K562 (cell line): ENCODE measurements at regions not wholly inside any gene's neighbourhood (a gene's known extent, or its start where the extent isn't known, plus 50 kb on each side); places are given as distances from the start of the nearest gene placed in this dataset.

ENCODE experiments used
- ATAC-seq: fragments of 200-7000 bp; cut with Tn5 transposase; 3 replicates; pipeline ENCODE4 v1.9.1; 2020; ENCODE audit warnings: moderate library complexity
- BruUV-seq: library from RNA; stranded (reverse); fragments of 400-500 nt; replicated peaks from 2 replicates; lab custom pipeline; 2021; lab: Mats Ljungman, UMichigan
- CTCF ChIA-PET: fragments of 300-600 bp; formaldehyde crosslinking; extraction: SDS; loops from one replicate; lab custom pipeline; 2021; ENCODE audit warnings: low intra/inter-chr PET ratio; lab: Yijun Ruan, JAX
- POLR2A ChIA-PET: fragments of 300-600, 350-650 bp; sonication (Branson Sonifier 250); formaldehyde crosslinking; extraction: SDS; loops from one replicate; lab custom pipeline; 2021; ENCODE audit warnings: antibody characterized with exemption, inconsistent platforms; lab: Yijun Ruan, JAX
- DNase-seq, 4 experiments: peaks; one replicate each; pipeline versions ENCODE4 v3.0.0 to v3.0.0-alpha.2; 2011 to 2018; ENCODE audit warnings: low spot score in 3 of 4, mixed read lengths in 3 of 4; ENCODE audit errors: extremely low read depth in 1 of 4
- FAIRE-seq: peaks from 2 replicates; lab custom pipeline; 2011; peaks lifted over from hg19 to GRCh38; lab: Jason Lieb, UNC
- H2AFZ ChIP-seq: 2 replicates; pipeline ENCODE4 v1.6.0; 2011; ENCODE audit warnings: low read depth, low read length, control low read depth, inconsistent platforms
- H3K27ac ChIP-seq: fragments of 200-600 bp; 3 replicates; pipeline ENCODE4 v1.8.0; 2011; ENCODE audit warnings: low read depth, mild to moderate bottlenecking, control low read depth, inconsistent platforms, low read length, moderate library complexity, mixed read lengths; ENCODE audit errors: extremely low read depth
- H3K27me3 ChIP-seq, 2 experiments: fragments of 300-600 bp in 1 of 2; 2 replicates in 1 of 2; 3 replicates in 1 of 2; pipeline versions ENCODE4 v1.6.0 to v1.8.0; 2011; ENCODE audit warnings: inconsistent platforms in 2 of 2, low read length in 2 of 2, mild to moderate bottlenecking in 1 of 2, mixed read lengths in 1 of 2, moderate library complexity in 1 of 2; ENCODE audit not compliant: control insufficient read depth in 2 of 2, insufficient read depth in 2 of 2
- H3K36me3 ChIP-seq: fragments of 300-600 bp; 3 replicates; pipeline ENCODE4 v1.8.0; 2011; ENCODE audit warnings: mild to moderate bottlenecking, low read length, inconsistent platforms; ENCODE audit not compliant: control insufficient read depth, insufficient read depth
- H3K4me1 ChIP-seq, 2 experiments: fragments of 200-600 bp in 1 of 2; replicated peaks in 1 of 2; 2 replicates in 1 of 2; 3 replicates in 1 of 2; pipeline versions ENCODE4 v1.5.1 to v1.8.0; 2011; ENCODE audit warnings: inconsistent platforms in 2 of 2, low read length in 2 of 2, mild to moderate bottlenecking in 1 of 2, mixed read lengths in 1 of 2, moderate library complexity in 1 of 2; ENCODE audit not compliant: control insufficient read depth in 2 of 2, insufficient read depth in 2 of 2
- H3K4me2 ChIP-seq: 2 replicates; pipeline ENCODE4 v1.6.1; 2011; ENCODE audit warnings: low read length, control low read depth, inconsistent platforms, mixed read lengths; ENCODE audit not compliant: insufficient read depth
- H3K4me3 ChIP-seq: fragments of 200-600 bp; sonication (generic), shearing (Covaris generic); 2 replicates; pipeline ENCODE4 v1.5.1; 2016; ENCODE audit warnings: control low read depth, inconsistent platforms
- H3K79me2 ChIP-seq: fragments of 200-600 bp; 3 replicates; pipeline ENCODE4 v1.8.0; 2011; ENCODE audit warnings: low read length, inconsistent platforms; ENCODE audit not compliant: control insufficient read depth, insufficient read depth
- H3K9ac ChIP-seq, 2 experiments: 2 replicates each; pipeline versions ENCODE4 v1.6.0 to v1.6.1; 2011; ENCODE audit warnings: low read depth in 2 of 2, low read length in 2 of 2, control low read depth in 1 of 2, inconsistent platforms in 1 of 2, mild to moderate bottlenecking in 1 of 2, mixed read lengths in 1 of 2; ENCODE audit not compliant: insufficient read depth in 1 of 2
- H3K9me1 ChIP-seq: one replicate; pipeline ENCODE4 v1.6.0; 2011; ENCODE audit warnings: inconsistent platforms, mild to moderate bottlenecking, low read length, moderate library complexity; ENCODE audit not compliant: control insufficient read depth, insufficient read depth
- H3K9me3 ChIP-seq: replicated peaks from 2 replicates; pipeline ENCODE4 v1.5.1; 2011; ENCODE audit warnings: low read depth, low read length, inconsistent platforms; ENCODE audit not compliant: control insufficient read depth, insufficient read depth
- H4K20me1 ChIP-seq: replicated peaks from 2 replicates; pipeline ENCODE4 v1.6.1; 2011; ENCODE audit warnings: low read length, inconsistent platforms, mixed read lengths; ENCODE audit not compliant: control insufficient read depth, insufficient read depth
- ATF7 ChIP-seq: fragments of 450-650 bp; IDR thresholded peaks from 2 replicates; pipeline ENCODE4 v1.7.1; 2014; ENCODE audit warnings: mild to moderate bottlenecking, moderate library complexity
- DMBX1 ChIP-seq: fragments of 250-450 bp; sonication (Bioruptor Pico); IDR thresholded peaks from 2 replicates; pipeline ENCODE4 v1.8.0; 2022; ENCODE audit warnings: inconsistent platforms, mild to moderate bottlenecking, moderate library complexity, borderline replicate concordance
- EZH2 ChIP-seq: IDR thresholded peaks from 2 replicates; pipeline ENCODE4 v1.6.1; 2012; ENCODE audit warnings: low read depth, mild to moderate bottlenecking, inconsistent platforms, low read length, borderline replicate concordance
- HNRNPH1 ChIP-seq: fragments of 200-400 bp; formaldehyde crosslinking; optimal IDR thresholded peaks from 2 replicates; pipeline ENCODE3; 2017; ENCODE audit warnings: low read depth, mild to moderate bottlenecking, low read length, moderate library complexity
- MCM7 ChIP-seq, 2 experiments: fragments of 450-650 bp; IDR thresholded peaks; 2 replicates each; pipeline ENCODE4 v1.6.1; 2016 to 2018
- NELFE ChIP-seq: IDR thresholded peaks from 2 replicates; pipeline ENCODE4 v1.6.1; 2011; ENCODE audit warnings: mild to moderate bottlenecking; ENCODE audit not compliant: insufficient read depth, insufficient read length
- NFIX ChIP-seq: fragments of 250-450 bp; sonication (Bioruptor Pico); IDR thresholded peaks from 2 replicates; pipeline ENCODE4 v1.4.0; 2020; ENCODE audit warnings: low read depth, mild to moderate bottlenecking, moderate library complexity
- NUFIP1 ChIP-seq: fragments of 450-650 bp; IDR thresholded peaks from 2 replicates; pipeline ENCODE4 v1.6.1; 2018; ENCODE audit not compliant: partially characterized antibody
- POLR2B ChIP-seq: fragments of 450-650 bp; IDR thresholded peaks from 2 replicates; pipeline ENCODE4 v1.6.1; 2018; ENCODE audit warnings: low read depth; ENCODE audit not compliant: partially characterized antibody
- ZNF766 ChIP-seq: fragments of 200-800 bp; sonication (Bioruptor generic); conservative IDR thresholded peaks from 2 replicates; pipeline ENCODE4 v1.6.1; 2016; ENCODE audit warnings: missing genetic modification characterization, missing compliant biosample characterization
- WGBS: fragments of 100-300 bp; shearing (Covaris generic); methylation state at CpG from one replicate; pipeline ENCODE4 v1.1.6; 2016; ENCODE audit warnings: low coverage, mixed read lengths; ENCODE audit not compliant: insufficient coverage; ENCODE audit errors: missing lambda C conversion rate; 5-methylcytosine and 5-hydroxymethylcytosine counted together
- in situ Hi-C: fragments of 300-500 bp; cut with MboI; formaldehyde crosslinking; loops from 4 replicates; pipeline ENCODE4 v1.15.0; 2018; ENCODE audit warnings: inconsistent platforms, mixed read lengths
- intact Hi-C: fragments of 100-400 bp; cut with micrococcal nuclease; formaldehyde crosslinking; loops from 2 replicates; pipeline ENCODE4 v1.14.2; 2022
- TF ChIP-seq, protein P1 (sequence below): fragments of 250-450 bp; sonication (Bioruptor Pico); IDR thresholded peaks from 2 replicates; pipeline ENCODE4 v1.8.0; 2021; ENCODE audit warnings: mild to moderate bottlenecking, moderate library complexity
- TF ChIP-seq, protein P2 (sequence below): sonication (generic); formaldehyde crosslinking; IDR thresholded peaks from 2 replicates; pipeline ENCODE4 v1.4.0; 2020; ENCODE audit warnings: mild to moderate bottlenecking, missing genetic modification reagents
- TF ChIP-seq, protein P3 (sequence below): fragments of 450-650 bp; IDR thresholded peaks from 2 replicates; pipeline ENCODE4 v1.7.1; 2018; ENCODE audit warnings: mild to moderate bottlenecking, low read depth; ENCODE audit not compliant: partially characterized antibody
- TF ChIP-seq, protein P4 (sequence below): fragments of 250-450 bp; sonication (Bioruptor Pico); IDR thresholded peaks from 2 replicates; pipeline ENCODE4 v1.5.0; 2022; ENCODE audit warnings: mild to moderate bottlenecking

DNA sequence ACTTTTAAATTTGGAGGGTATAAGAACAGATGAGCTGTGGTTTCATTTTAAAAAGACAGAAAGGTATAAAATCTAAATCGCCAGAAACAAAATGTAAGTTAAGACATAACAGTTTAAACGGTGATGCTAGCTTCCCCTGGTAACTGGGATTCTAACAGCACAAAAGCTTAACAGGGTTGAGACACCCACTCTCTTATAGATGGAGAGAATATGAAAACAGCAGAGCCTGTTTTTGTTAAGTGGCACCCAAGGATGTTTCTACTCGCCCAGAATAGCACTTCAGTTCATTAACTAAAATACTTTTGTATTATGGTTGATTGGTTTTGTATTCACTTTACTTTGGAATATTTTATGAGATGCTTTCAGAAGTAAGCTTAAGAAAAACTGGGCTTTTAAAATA, 151.9 kb upstream of the RND3 start:
- Histone ChIP-seq H3K4me2 (no peak overlapping the region), H3K79me2 (no peaks in the 10 kb centered on the region), H3K4me1 (no peaks in the 10 kb centered on the region), H3K27ac (no peak overlapping the region), H3K9me3 (no peaks in the 10 kb centered on the region), H2AFZ (no peak overlapping the region), H3K4me3 (no peak overlapping the region), H4K20me1 (no peaks in the 10 kb centered on the region), H3K9me1 (no peaks in the 10 kb centered on the region), H3K36me3 (no peaks in the 10 kb centered on the region), H3K9ac (no peak overlapping the region), H3K27me3 (no peaks in the 10 kb centered on the region)
- WGBS, result 0% methylated on average over 3 of the region's 3 CpGs
- BruUV-seq, result no TSS peak
- ChIA-PET POLR2A (no interaction called here), CTCF (no interaction called here)
- FAIRE-seq (no peak), DNase-seq (no peak), ATAC-seq (no peak)
- intact Hi-C loops, result no loop called here
- in situ Hi-C loops, result no loop called here
- TF ChIP-seq ZNF766 (CRISPR knock-in tag) (no peak), POLR2B (no peak), HNRNPH1 (no peak), NFIX (CRISPR knock-in tag) (no peak), MCM7 (IDR thresholded peaks at IDR 0.05) (no peak), NUFIP1 (no peak), EZH2 (no peak), DMBX1 (CRISPR knock-in tag) (no peak), ATF7 (no peak), NELFE (no peak)
- TF ChIP-seq, protein P1, sequence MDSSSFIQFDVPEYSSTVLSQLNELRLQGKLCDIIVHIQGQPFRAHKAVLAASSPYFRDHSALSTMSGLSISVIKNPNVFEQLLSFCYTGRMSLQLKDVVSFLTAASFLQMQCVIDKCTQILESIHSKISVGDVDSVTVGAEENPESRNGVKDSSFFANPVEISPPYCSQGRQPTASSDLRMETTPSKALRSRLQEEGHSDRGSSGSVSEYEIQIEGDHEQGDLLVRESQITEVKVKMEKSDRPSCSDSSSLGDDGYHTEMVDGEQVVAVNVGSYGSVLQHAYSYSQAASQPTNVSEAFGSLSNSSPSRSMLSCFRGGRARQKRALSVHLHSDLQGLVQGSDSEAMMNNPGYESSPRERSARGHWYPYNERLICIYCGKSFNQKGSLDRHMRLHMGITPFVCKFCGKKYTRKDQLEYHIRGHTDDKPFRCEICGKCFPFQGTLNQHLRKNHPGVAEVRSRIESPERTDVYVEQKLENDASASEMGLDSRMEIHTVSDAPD (CRISPR knock-in tag), result no peak
- TF ChIP-seq, protein P2, sequence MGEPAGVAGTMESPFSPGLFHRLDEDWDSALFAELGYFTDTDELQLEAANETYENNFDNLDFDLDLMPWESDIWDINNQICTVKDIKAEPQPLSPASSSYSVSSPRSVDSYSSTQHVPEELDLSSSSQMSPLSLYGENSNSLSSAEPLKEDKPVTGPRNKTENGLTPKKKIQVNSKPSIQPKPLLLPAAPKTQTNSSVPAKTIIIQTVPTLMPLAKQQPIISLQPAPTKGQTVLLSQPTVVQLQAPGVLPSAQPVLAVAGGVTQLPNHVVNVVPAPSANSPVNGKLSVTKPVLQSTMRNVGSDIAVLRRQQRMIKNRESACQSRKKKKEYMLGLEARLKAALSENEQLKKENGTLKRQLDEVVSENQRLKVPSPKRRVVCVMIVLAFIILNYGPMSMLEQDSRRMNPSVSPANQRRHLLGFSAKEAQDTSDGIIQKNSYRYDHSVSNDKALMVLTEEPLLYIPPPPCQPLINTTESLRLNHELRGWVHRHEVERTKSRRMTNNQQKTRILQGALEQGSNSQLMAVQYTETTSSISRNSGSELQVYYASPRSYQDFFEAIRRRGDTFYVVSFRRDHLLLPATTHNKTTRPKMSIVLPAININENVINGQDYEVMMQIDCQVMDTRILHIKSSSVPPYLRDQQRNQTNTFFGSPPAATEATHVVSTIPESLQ (CRISPR knock-in tag), result no peak
- TF ChIP-seq, protein P3, sequence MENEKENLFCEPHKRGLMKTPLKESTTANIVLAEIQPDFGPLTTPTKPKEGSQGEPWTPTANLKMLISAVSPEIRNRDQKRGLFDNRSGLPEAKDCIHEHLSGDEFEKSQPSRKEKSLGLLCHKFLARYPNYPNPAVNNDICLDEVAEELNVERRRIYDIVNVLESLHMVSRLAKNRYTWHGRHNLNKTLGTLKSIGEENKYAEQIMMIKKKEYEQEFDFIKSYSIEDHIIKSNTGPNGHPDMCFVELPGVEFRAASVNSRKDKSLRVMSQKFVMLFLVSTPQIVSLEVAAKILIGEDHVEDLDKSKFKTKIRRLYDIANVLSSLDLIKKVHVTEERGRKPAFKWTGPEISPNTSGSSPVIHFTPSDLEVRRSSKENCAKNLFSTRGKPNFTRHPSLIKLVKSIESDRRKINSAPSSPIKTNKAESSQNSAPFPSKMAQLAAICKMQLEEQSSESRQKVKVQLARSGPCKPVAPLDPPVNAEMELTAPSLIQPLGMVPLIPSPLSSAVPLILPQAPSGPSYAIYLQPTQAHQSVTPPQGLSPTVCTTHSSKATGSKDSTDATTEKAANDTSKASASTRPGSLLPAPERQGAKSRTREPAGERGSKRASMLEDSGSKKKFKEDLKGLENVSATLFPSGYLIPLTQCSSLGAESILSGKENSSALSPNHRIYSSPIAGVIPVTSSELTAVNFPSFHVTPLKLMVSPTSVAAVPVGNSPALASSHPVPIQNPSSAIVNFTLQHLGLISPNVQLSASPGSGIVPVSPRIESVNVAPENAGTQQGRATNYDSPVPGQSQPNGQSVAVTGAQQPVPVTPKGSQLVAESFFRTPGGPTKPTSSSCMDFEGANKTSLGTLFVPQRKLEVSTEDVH, result no peak
- TF ChIP-seq, protein P4, sequence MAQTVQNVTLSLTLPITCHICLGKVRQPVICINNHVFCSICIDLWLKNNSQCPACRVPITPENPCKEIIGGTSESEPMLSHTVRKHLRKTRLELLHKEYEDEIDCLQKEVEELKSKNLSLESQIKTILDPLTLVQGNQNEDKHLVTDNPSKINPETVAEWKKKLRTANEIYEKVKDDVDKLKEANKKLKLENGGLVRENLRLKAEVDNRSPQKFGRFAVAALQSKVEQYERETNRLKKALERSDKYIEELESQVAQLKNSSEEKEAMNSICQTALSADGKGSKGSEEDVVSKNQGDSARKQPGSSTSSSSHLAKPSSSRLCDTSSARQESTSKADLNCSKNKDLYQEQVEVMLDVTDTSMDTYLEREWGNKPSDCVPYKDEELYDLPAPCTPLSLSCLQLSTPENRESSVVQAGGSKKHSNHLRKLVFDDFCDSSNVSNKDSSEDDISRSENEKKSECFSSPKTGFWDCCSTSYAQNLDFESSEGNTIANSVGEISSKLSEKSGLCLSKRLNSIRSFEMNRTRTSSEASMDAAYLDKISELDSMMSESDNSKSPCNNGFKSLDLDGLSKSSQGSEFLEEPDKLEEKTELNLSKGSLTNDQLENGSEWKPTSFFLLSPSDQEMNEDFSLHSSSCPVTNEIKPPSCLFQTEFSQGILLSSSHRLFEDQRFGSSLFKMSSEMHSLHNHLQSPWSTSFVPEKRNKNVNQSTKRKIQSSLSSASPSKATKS, result no peak
